NCI-H2196 treated with DMSO at 0.1 percent for 48 hours (cell line): ENCODE measurements at regions not wholly inside any gene's neighbourhood (a gene's known extent, or its start where the extent isn't known, plus 50 kb on each side); places are given as distances from the start of the nearest gene placed in this dataset.
"Not testable (repeated sequence)": the region's sequence is repeated elsewhere in the genome, so short reads cannot be mapped to it uniquely, and the experiment has no call there.

Experiments used
- DNase-seq: peaks from one replicate; lab custom pipeline; 2025; ENCODE audit not compliant: unreplicated experiment; lab: John Stamatoyannopoulos, UW

GRCh38 chr4:3878678-3879077 is 112.5 kb downstream of the ADRA2C start:
- DNase-seq: no peak

DNA sequence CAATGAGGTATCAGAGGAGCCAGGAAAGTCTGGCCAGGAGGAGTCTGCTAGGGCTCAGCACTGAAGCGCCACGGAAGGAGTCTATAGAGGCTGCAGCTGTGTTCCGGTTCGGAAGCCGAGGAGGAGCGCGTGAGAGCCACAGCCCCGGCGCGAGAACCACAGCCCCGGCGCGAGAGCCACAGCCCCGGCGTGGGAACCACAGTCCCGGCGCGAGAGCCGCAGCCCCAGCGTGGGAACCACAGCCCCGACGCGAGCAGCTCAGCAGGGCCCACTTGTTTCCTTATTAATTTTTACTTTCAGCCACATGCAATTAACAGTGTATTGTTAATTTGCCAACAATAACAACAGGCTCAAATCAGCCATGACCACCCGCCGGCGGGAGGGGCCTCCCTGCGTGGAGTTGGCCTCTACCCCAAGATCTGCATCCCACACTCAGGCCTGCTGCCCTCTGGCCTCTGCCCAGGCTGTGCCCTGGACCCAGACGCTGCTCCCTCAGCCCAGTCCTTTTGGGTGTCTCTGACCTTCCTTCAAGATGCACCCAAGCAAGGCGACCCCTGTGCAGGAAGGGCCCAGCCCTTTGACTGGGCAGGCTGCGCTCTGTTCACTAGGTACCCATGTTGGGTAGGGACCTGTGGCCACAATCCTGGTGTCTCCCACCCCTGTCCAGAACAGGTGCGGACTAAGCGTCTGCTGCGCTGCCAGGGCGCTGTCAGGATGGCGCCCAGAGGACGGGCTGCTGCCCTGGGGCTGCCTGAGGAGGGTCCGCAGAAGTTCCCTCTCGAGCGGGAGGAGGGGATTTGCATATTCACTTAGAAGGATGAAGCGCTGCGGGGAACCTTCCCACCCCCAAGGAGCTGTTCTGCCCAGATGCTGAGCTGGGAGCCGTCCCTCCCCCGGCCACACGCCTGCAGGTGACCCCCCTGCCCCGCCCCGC is 113.8 kb downstream of the ADRA2C start:
- DNase-seq: no peak

DNA sequence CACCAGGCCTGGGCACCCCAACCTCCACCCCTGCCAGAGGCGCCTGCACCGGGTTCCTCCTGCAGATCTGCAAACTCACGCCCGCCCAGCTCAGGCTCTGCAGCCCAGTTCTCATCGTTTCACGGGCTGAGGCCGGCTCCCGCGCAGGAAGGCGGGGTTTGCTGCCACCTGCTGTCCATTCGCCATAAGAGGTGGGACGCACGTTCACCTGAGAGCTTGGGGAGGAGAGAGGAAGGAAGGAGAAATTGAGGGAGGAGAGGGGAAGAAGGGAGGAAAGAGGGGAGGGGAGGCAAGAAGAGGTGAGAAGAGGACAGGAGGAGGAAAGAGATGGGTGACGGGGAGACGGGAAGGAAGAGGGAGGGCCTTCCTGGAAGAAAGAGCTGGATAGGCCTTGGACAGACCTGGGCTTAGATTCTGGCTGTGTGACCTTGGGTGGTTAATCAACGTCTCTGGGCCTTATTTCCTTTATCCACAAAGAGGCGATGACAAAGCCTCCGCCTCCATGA is 114.5 kb downstream of the ADRA2C start:
- peak; percentile 66 for DNase-seq

DNA sequence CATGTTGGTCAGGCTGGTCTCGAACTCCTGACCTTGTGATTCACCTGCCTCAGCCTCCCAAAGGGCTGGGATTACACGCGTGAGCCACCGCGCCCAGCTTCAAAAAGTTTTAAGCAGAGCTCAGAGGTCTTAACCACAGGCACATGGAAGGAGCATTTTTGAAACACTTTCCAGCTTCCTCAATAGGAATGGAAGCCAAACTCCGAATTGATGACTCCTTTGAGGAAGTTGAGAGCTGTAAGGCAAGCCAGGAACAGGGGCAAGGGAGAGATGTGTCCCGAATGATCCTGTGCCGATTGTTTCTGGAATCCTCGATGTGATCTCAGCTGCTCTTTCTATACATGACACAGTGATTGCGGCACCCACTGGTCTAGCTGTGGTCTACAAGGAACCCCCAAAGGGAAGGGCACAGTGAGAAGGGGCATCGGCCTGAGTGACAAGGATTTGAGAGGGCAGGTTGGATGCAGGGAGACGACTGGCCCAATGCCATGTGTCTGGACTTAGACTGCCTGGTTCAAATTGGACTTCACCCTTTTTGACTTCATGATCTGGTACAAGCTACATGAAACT is 116.2 kb downstream of the ADRA2C start:
- DNase-seq: not testable (repeated sequence)

GRCh38 chr4:3884261-3884660 is 118.1 kb downstream of the ADRA2C start:
- DNase-seq: not testable (repeated sequence)

DNA sequence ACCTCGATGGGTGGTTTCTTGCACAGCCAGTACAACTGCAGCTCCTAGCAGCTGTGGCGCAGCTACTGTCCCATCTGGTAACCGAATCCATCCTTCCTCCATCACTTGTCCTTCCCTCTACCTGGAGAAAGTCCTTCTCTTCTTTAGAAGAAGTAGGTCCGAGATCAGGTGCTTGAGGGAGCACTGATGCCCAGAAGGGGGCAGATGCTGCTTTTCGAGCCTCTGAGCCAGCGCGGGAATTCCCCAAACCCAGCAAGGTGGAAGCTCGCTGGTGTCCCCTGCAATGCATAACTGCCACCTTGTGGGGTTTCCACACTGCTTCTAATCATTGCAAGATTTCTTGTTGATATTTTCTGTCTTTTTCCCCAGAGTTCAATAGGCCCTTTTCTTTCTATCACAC is 127.4 kb downstream of the ADRA2C start:
- not testable (repeated sequence) for DNase-seq

GRCh38 chr4:3894086-3894959 is 128.1 kb downstream of the ADRA2C start:
- DNase-seq: not testable (repeated sequence)

DNA sequence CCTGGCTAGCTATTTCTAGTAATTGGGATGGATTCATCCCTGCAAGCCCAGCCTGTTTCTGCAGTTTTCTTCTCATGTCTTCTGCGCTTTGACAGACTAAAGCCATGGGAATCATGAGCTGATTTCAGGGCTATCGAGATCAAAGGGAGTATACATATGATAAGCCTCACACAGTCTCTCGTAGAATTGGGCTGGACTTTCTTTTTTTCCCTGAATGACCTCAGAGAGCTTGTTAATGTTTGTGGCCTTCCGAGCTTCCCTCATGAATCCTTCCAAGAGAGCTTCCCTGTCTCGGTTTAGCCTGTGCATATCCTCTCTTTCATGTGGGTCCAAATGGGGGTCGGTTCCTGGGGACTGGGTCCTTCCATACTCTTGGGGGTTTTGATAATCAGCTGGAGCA is 130.3 kb downstream of the ADRA2C start:
- no peak for DNase-seq

- not testable (repeated sequence) for DNase-seq
These were observed 130.8 kb downstream of the ADRA2C start for GRCh38 chr4:3896871-3897578.

- no peak for DNase-seq
These were observed 131.9 kb downstream of the ADRA2C start for GRCh38 chr4:3898098-3898497.

DNA sequence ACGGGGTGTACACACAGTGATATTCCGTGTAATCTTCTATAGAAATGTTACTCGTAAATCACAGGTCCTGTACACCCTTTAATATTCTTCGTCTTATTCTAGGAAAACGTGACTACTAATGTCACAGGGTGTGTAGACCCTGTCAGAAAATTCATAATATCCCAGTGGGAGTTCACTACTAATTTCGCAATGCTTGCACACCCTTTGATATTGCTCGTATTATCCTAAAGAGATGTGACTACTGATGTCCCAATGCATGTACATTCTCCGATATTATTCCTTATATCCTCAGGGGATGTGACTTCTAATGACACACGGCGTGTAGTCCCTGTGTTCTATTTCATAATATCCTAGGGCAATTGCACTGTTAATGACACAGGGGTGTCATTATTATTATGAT is 132.7 kb downstream of the ADRA2C start:
- DNase-seq: not testable (repeated sequence)

GRCh38 chr4:3904264-3904955 is 138.2 kb downstream of the ADRA2C start:
- DNase-seq: not testable (repeated sequence)

DNA sequence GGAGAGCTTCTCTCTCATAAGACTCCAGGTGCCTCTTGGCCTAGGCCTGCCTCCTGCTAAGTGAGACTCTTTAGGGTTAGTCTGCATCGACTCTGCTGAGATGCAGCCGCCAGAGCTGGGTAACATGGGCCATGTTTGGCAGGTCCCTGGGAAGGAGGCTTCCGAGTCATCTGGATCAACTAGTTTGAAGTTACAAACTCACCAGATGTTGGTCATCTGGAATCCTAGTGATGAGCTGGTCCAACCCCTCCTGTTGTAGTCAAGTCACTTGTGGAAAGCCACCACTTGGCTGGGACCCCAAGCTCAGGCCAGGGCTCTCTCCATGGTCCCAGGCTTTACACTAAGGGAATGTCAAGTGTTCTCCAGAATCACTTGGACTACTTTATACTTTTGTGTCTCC is 143.4 kb downstream of the ADRA2C start:
- not testable (repeated sequence) for DNase-seq

DNA sequence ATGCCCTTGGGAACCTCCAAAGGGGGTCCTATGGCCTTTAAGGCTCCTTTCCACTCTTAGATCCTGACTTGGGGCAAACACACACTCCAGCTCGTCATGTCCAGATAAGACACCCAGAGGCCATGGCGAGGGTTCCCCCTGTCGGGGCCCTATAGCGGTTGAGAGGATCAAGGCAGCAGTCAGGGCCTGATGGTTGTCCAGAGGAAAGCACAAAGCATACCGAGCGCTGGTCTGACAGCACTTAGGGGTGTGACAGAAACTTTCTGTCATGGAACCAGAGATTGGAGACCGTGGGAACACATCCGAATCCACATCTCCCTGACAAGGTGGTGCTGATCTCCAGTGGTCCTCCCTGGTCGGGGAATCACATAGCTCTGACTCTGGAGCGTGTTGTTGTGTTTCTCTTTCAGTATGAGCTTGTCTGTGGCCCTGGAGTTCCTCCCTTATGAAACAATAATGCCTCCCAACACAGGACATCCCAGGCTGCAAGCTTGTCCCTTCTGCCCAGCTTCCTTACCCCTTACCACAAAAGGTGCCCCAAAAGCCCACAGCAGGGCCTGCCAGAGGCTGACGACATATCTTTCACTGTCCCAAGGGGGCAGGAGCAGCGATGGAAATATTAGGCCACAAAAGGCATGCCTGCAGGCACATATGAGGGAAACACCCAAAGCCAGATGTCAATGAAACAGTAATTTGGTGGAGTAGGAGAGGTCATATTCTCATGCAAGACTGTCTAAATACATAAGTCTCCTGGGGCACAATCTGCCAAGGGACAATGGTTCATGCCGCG is 144.2 kb downstream of the ADRA2C start:
- DNase-seq: not testable (repeated sequence)

GRCh38 chr4:3911252-3911856 is 145.2 kb downstream of the ADRA2C start:
- DNase-seq: no peak

DNA sequence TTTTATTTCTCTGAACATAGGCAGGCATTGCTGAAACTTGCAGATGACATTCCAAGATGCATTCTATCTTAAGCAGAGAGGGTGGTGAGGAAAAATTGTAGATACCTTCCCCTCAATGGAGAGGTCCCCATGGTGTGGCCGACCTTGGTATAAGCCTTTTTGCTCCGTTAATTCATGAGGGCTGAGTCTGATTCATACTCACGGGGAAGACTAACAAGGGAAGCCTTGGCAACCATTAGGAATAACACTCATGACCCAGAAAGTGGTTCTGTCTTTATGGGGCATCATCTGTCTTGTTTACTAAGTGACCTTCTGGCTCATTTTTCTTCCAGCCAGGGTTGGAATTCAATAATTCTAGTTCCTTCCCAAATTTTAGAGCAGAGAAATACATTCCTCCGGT is 148.3 kb downstream of the ADRA2C start:
- not testable (repeated sequence) for DNase-seq

DNA sequence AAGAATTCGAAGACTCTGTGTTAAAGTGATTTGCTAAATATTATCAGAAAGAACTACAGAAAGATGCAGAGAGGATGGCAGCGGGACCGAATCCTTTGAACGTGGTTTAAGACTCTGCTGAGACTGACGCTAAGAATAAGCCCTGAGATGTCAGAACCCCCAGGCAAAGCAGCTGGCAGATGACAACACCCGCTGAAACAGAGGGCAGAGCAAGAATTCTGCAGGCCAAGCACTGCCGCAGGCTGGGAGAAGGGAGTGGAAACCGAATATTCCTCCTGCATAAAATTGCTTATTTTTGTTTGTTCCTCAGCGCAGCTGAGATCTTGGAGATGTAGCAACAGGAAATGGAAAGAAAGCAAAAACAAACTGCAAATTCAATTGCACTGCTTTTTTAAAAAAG is 153.3 kb downstream of the ADRA2C start:
- not testable (repeated sequence) for DNase-seq

- not testable (repeated sequence) for DNase-seq
These were observed 155.7 kb downstream of the ADRA2C start for GRCh38 chr4:3921902-3922301.

DNA sequence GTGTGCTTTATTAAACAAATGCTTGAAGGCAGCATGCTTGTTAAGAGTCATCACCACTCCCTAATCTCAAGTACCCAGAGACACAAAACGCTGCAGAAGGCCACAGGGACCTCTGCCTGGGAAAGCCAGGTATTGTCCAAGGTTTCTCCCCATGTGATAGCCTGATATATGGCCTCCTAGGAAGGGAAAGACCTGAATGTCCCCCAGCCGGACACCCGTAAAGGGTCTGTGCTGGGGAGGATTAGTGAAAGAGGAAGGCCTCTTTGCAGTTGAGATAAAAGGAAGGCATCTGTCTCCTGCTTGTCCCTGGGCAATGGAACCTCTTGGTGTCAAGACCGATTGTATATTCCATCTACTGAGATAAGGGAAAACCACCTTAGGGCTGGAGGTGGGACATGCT is 159.7 kb downstream of the ADRA2C start:
- not testable (repeated sequence) for DNase-seq
